GM18499 (cell line): ENCODE measurements at regions not wholly inside any gene's neighbourhood (a gene's known extent, or its start where the extent isn't known, plus 50 kb on each side); places are given as distances from the start of the nearest gene placed in this dataset.
"Not testable (repeated sequence)": the region's sequence is repeated elsewhere in the genome, so short reads cannot be mapped to it uniquely, and the experiment has no call there.

ENCODE experiments used
- ATAC-seq: cut with Tn5 transposase; IDR thresholded peaks from one replicate; pipeline ENCODE4 v1.9.1; 2021; ENCODE audit warnings: moderate number of reproducible peaks; ENCODE audit not compliant: insufficient read depth, unreplicated experiment

DNA sequence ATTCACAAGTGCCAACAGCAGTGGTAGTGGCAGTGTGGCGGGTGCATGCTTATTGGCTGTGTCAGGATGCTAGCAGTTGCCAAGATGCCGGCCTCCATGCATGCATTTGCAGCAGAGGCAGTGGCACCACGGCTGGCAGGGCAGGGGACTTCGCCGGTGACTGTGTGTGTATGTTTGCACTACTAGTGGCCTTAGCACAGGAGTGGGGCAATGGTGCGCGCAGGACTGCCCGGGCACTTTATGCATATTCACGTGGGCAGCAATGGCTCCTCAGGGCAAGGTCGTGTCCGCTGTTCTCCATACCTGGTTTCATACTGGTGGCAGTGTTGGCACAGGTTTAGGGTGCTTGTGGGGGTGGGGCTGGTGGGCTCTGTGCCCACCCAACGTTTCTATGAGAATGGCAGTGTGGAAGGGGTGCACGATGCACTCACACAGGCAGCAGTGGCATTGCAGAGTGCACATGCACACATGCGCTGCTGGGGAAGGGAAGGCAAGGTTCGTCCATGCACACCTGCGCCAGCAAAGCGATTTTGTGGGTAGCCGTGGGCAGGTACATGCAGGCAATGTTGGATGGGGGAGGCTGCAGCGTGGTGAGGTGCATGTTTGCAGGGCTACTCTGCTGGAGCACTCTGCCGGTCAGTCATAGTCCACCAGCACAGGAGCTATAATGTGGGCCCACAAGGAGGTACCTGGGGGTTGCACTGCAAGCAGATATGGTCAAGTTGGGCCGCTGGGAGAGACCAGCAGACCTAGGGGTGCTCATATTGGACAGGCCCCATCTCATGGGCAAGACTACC lies 338.9 kb upstream of the TECRL start:
- no peak for ATAC-seq

DNA sequence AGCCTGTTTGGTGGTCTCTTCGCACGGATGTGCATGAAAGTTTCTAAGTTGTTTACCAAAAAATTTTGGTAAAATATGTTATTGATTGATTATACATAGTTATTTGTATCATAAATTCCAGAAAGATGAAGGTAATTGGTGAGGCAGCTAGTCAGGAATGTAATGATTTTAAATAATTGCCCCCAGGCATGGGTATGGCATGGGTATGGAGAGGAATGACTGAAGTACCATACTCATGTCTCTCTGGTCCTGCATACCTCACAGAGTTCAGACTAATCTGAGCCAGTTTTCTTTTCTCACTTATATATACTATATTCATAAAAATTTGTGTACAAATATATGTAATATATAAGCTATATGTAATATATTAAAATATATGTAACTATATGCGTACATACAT lies 329.0 kb upstream of the TECRL start:
- ATAC-seq: no peak

DNA sequence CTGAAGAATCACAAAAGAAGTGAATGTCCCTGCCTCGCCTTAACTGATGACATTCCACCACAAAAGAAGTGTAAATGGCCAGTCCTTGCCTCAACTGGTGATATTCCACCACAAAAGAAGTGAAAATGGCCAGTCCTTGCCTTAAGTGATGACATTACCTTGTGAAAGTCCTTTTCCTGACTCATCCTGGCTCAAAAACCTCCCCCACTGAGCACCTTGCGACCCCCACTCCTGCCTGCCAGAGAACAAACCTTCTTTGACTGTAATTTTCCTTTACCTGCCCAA lies 328.5 kb upstream of the TECRL start:
- ATAC-seq: not testable (repeated sequence)

DNA sequence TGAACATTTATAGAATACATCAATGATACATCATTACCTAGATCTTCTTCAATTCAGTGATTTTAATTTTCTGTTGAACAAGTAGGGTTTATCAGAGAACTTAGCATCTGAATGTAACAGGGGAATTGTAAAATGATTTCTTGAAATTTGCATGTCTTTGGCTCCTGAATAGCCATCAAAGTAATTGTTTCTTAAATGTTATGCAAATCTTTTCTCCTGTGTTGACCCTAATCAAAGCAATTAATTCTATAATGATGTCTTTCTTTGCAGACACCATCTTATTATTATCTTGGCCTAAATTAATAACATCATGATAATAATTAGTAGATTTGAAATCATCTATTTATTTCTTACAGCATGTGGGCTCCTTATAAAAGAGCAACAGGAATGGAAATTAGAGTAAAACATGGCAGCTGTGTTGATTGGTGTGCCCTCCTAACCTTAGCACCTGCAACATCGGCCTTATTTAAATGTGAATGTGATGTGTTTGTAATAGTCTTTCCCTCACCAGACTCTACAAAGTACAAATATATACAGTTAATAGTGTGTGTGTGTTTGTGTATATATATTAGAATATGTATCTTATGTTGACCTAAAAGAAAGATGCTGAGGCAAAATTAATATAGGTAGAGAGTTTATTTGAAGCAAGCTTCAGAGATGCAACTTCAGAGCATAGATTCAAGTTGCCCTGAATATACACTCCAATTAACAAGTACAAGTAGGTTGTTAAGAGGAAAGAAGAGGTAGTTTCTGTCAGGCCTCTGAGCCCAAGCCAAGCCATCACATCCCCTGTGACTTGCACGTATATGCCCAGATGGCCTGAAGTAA lies 328.0 kb upstream of the TECRL start:
- ATAC-seq: no peak

DNA sequence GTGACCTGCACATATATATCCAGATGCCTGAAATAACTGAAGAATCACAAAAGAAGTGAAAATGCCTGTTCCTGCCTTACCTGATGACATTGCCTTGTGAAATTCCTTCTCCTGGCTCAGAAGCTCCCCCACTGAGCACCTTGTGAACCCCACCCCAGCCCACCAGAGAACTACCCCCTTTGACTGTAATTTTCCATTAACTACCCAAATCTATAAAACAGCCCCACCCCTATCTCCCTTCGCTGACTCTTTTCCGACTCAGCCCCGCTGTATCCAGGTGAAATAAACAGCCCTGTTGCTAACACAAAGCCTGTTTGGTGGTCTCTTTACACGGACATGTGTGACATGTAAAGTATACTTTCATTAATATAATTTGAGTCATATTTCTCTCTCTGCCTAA lies 320.3 kb upstream of the TECRL start:
- no peak for ATAC-seq

DNA sequence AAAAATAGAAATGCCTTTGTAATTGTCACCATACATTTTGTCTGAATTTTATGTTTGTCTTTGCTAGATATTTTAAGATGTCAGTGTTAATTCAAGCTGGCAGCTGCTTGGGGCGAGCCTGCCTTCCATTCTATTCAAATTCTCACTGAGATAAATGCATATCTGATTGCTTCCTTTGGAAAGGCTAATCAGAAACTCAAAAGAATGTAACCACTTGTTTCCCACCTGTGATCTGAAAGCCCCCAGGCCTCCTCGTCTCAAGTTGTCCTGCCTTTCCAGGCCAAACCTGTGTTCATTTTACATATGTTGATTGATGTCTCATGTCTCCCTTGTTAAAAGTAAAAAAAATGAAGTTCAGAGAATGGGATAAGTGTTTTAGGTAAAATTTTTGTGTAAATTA lies 318.7 kb upstream of the TECRL start:
- no peak for ATAC-seq

DNA sequence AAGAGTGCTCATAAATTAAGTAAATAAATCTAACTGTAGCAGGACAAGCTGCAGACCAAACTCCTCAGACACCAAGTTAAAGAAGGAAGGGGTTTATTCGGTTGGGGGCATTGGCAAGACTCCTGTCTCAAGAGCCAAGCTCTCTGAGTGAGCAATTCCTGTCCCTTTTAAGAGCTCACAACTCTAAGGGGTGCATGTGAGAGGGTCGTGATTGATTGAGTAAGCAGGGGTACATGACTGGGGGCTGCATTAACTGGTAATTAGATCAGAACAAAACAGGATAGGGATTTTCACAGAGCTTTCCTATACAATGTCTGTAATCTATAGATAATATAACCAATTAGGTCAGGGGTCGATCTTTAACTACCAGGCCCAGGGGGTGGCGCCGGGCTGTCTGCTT lies 318.1 kb upstream of the TECRL start:
- not testable (repeated sequence) for ATAC-seq

DNA sequence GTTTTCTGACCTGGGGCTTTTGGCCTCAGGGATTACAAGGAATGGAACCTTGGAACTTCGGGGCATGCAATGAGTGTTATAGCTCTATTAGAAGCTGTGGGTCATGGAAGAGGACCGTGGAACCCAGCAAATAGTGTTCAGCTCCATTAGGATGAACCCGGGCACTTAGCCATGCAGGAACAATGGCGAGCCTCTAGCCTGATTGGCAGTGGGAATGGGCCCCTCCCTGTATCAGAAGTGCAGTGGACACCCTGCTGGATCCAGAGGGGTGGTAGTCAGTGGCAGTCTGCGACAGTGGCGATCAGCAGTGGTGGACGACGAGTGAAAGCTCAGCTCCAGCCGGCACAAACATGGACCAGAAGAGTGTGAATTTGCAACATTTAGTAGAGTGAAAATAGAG lies 315.4 kb upstream of the TECRL start:
- ATAC-seq: no peak

DNA sequence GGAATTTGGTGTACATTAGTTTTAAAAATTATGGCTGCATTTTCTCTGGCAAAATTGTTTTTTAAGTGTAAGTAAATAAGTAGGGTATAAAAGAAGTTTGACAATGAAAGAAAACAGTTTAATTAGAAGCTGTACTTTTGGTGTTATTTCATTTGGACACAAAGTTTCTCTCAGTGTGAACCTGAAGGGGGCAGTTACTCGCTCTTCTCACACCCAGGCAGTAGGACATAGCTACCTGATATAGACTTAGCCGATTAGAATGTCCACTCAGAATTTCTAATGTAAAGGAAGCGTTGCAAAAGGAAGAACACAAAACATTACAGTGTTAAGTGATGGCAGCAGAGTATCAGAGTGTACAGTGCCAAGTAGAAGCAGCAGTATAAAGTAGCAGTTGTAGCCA lies 311.9 kb upstream of the TECRL start:
- no peak for ATAC-seq

DNA sequence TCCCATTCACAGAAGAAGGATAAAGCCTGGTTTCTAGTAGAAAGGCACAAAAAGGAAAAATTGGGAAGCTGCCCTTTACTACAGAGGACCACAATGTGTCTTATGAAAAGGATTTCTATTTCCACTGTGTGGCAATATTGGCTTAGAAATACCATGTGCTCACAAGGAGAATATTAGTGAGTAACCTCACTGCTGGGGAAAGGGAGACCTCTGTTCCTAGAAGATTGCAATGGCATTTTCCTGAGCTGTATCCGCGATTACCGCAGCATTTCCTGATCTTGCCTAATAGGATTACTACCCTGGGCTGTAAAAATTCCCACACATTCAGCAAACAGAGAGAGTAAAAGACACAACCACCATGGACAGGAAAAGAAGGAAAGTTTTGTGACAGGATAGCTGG lies 308.8 kb upstream of the TECRL start:
- no peak for ATAC-seq

DNA sequence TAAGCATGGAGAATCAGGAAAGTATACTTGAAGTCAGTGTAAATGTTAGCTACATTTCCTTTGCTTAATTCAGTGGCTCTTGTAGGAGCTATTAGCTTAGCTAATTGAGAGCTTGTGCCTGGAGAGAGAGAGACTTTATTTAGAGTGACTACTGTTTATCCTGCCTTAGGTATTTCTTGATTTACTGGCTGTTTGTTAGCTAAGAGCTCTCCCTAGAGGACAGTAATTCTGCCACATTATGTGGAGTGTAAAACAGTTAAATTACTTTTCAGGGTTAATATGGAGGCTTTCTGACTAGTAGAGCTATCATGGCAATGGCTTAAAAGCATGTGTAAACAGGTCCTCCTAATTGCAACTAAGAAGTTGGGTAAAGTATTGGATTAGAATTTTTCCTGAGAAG lies 306.5 kb upstream of the TECRL start:
- ATAC-seq: no peak

DNA sequence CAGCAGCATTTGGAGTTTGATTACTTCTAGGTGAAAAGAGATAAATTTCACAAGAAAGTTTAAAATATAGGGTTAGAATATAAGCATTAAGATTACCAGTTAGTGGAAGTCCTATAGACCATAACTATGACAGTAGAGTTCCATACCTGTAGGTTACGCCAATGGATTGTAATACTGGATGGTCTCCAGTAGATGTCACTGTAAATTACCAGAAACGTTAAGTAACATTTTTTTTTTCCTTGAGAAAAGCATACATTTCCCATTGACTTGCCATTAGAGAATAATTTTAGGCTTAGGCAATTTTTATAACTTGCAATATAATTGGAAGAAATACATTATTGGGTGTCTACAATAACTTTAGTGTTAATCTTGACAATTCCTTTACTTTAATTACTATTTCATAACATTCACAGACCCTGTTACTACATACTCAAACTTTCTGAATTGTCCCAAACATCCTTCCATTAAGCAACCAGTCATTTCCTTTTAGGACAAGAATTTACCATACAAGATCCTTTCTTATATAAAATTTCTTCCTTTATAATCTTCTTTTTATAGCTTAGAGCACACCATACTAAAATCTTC lies 304.1 kb upstream of the TECRL start:
- ATAC-seq: no peak

DNA sequence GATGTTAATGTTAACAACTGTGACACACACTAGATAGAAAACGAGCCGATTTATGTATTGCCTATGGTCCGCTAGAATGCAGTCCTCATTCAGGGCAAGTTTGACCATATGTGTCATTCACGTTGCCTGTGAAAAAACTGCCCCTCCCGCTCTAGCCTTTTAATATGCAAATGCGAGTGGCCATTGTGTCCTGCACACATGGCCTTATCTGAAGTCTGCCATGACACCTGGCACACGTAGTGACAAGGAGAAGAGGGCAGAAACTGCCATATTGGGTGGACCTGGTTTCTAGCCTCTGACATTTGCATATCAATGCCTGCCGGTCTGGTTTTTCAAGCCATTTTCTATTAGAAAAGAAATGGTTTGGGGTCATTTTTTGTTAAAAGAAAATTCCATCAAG lies 303.3 kb upstream of the TECRL start:
- ATAC-seq: no peak

DNA sequence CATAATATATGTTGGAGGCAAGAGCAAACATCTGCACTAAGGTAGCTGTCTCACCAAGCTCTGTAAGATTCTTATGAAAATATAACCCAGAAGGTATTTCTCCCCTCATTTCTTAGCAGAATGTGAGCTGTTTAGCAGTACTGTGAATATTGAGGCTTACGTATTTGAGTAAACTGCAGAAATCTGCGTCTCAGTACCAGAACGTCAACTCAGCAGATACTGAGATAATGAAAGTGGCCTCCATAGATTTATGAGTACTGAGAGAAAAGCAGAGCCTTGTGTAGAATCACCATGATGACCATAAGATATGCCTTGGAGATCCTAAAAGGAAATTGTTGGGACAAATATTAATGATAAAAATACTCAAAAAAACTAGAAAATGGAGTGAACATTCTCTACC lies 296.7 kb upstream of the TECRL start:
- no peak for ATAC-seq

DNA sequence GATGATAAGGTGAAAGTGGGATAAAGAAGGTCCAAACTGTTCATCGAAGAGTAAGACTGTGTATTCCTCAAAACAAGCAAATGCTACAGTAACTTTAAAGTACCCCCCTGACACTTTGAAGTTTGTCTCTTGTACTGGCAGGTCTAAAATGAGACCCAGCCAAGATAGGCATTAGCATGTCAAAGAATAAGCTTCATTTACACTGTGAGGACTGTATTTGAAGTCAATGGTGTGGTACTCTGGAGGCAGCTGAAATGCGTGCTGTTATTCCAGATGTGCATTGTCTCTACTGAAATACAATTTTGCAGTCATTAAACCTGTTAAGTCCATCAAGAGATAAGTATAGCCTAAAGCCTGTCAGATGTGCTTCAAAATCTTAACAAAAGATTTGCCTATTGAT lies 288.9 kb upstream of the TECRL start:
- no peak for ATAC-seq

DNA sequence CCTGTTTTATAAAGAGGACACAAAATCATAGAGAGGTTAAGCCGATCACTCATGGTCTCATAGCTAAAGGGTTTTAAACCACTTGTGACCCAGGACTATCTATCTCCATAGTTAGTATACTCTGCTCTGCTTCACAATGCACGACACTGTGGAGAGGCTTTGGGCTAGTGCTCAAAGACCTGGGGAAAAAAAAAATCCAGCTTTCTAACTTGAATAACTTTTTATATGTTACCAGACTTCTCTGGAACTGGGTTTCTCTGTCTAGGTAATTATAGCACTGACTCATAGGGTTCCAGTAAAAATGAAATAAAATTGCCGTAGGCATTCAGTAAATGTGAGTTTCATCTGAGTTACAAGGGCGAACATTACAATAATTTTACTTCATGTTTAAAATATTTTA lies 273.7 kb upstream of the TECRL start:
- no peak for ATAC-seq

DNA sequence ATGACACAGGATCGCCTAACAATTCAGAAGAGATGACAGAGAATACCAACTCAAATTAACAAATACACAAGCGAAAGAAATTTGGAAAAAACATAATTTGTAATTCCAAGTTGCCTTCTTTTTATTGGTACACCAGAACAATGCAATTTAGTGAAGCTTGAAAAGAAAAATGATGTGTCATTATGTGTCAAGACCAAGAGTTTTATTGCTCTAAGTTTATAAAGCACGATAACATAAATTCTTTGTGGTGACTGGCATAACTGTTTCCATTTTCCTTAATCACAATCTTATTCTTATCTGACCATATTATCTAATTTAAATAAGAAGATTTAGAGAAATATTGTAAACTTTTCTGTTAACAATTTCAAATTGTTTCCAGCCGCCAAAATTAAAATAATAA lies 273.2 kb upstream of the TECRL start:
- ATAC-seq: no peak

DNA sequence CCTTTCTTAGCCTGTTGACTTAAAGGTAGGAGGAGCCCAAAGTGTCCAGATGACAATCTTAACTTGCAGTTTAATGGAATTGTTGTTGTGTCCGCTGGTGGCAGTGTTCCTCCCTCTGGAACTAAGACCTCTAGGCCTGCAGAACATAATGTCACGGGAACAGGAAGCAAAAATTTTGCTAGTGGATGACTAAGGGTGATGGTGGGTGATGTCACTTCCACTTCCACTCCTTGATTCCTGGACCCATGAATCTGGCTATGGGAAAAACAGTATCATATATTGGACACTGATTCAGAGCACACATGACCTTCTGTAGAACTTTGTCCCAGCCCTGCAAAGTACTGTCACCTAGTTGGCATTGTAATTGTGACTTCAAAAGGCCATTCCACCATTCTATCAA lies 263.9 kb upstream of the TECRL start:
- not testable (repeated sequence) for ATAC-seq

DNA sequence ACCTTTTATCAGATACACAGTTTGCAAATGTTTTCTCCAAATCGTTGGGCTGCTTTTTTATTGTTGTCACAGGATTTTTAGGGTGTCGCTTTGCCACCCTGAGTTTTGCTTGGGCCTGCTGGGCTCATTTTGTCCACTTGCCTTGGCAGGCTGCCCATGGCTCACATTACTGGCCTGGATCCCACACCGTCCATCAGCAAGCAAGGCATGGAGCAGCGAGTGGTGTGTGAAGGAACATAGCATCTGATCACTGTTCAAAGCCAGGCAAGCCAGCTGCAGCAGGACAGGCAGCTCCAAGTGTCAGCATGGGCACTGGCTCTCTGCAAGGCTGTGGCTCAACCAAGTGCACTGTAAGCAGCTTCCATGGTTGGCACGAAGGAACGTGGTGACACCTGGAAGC lies 261.4 kb upstream of the TECRL start:
- no peak for ATAC-seq

DNA sequence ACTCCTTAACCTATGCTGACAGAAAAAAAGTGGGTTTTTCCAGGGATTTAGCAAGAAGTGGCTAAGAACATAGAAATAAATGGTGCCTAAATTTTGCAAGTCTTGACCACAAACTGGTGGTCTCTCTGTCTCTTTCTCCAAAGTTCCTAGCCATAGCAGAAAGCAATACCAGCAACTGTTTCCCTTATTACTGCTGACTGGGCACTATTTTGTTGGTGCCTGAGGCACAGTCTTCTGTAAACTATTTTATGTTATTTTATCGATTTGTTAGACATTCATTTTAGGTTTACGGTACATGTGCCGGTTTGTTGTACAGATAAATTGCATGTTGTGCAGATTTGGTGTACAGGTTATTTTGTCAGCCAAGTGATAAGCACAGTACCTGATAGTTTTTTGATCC lies 234.6 kb upstream of the TECRL start:
- ATAC-seq: no peak

DNA sequence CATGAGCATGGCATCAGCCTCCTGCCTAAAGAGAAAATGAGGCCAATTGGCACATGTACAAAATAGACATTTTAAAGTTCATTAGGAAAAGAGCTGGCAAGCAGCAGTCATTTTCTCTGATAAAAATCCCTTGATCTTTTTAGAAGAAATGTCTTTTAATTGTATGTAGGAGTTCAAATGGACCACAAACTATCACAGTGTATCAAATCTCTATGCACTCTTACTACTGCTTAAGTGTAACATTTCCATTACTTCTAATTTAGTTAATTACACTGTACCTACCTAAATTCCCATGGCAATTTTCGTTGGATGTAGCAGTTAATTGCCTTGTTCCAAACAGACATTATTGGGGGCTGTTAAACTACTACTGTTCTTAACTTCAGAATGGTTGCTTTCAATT lies 233.7 kb upstream of the TECRL start:
- no peak for ATAC-seq

DNA sequence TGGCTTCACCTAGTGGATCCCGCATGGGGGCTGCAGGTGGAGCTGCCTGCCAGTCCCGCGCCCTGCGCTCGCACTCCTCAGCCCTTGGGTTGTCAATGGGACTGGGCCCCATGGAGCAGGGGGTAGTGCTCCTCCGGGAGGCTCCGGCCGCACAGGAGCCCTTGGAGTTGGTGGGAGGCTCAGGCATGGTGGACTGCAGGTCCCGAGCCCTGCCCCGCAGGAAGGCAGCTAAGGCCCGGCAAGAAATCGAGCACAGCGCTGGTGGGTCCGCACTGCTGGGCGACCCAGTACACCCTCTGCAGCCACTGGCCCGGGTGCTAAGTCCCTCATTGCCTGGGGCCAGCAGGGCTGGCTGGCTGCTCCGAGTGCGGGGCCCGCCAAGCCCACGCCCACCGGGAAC lies 231.2 kb upstream of the TECRL start:
- ATAC-seq: not testable (repeated sequence)
